Panc1 (cell line): ENCODE measurements at regions not wholly inside any gene's neighbourhood (a gene's known extent, or its start where the extent isn't known, plus 50 kb on each side); places are given as distances from the start of the nearest gene placed in this dataset.

Experiments used
- ATAC-seq: fragments of 200-7000 bp; cut with Tn5 transposase; 2 replicates; pipeline ENCODE4 v1.9.1; 2020; ENCODE audit warnings: mild to moderate bottlenecking, moderate library complexity
- BruUV-seq: library from RNA; stranded (reverse); fragments of 400-500 nt; replicated peaks from 2 replicates; lab custom pipeline; 2021; lab: Mats Ljungman, UMichigan
- CTCF ChIA-PET: fragments of 300-600 bp; sonication (Branson Sonifier 250); formaldehyde crosslinking; loops from one replicate; lab custom pipeline; 2022; ENCODE audit warnings: antibody characterized with exemption; lab: Charles Lee
- POLR2A ChIA-PET: fragments of 300-600 bp; sonication (Branson Sonifier 250); formaldehyde crosslinking; loops from one replicate; lab custom pipeline; 2022; ENCODE audit warnings: antibody characterized with exemption; lab: Charles Lee
- DNase-seq: peaks from one replicate; pipeline ENCODE4 v3.0.0-alpha.2; 2010; ENCODE audit warnings: low read depth, low spot score
- H3K27ac ChIP-seq: 2 replicates; pipeline ENCODE4 v1.5.1; 2011; ENCODE audit warnings: mild to moderate bottlenecking, low read length, inconsistent platforms
- H3K27me3 ChIP-seq: fragments of 200-500 bp; sonication (Bioruptor generic); 2 replicates; pipeline ENCODE4 v1.6.0; 2014; ENCODE audit warnings: low read length, inconsistent platforms; ENCODE audit not compliant: control insufficient read depth, insufficient read depth
- H3K36me3 ChIP-seq: fragments of 200-500 bp; sonication (Bioruptor generic); 2 replicates; pipeline ENCODE4 v1.5.1; 2014; ENCODE audit warnings: inconsistent platforms, mild to moderate bottlenecking, low read length, moderate library complexity; ENCODE audit not compliant: control insufficient read depth, insufficient read depth
- H3K4me1 ChIP-seq: 2 replicates; pipeline ENCODE4 v1.5.1; 2011; ENCODE audit warnings: inconsistent platforms, mild to moderate bottlenecking, low read length, moderate library complexity; ENCODE audit not compliant: control insufficient read depth, insufficient read depth
- H3K4me3 ChIP-seq, 2 experiments: 2 replicates each; pipeline ENCODE4 v1.5.1; 2011 to 2012; ENCODE audit warnings: low read depth in 2 of 2, low read length in 2 of 2, mild to moderate bottlenecking in 2 of 2, inconsistent platforms in 1 of 2, moderate library complexity in 1 of 2
- H3K9me3 ChIP-seq: fragments of 200-500 bp; sonication (Bioruptor generic); 2 replicates; pipeline ENCODE4 v1.5.1; 2014; ENCODE audit warnings: low read depth, mild to moderate bottlenecking, inconsistent platforms, low read length, moderate library complexity; ENCODE audit not compliant: control insufficient read depth, insufficient read depth
- POLR2AphosphoS5 ChIP-seq: IDR thresholded peaks from 2 replicates; pipeline ENCODE4 v1.6.1; 2012; ENCODE audit warnings: mild to moderate bottlenecking, low read depth, low read length, moderate library complexity
- SIN3A ChIP-seq: IDR thresholded peaks from 2 replicates; pipeline ENCODE4 v1.6.1; 2012; ENCODE audit warnings: low read depth, mild to moderate bottlenecking, low read length, moderate library complexity, borderline replicate concordance; ENCODE audit not compliant: insufficient read depth
- TCF7L2 ChIP-seq: IDR thresholded peaks from 2 replicates; pipeline ENCODE4 v1.6.1; 2011; ENCODE audit warnings: mild to moderate bottlenecking, low read depth, low read length, inconsistent platforms
- in situ Hi-C: cut with HindIII; loops from 2 replicates; pipeline ENCODE4 v1.10.0; 2016; ENCODE audit warnings: low sequenced_read_pairs, low pct_unique_long_range_greater_than_20kb
- intact Hi-C: fragments of 100-400 bp; cut with micrococcal nuclease; formaldehyde crosslinking; loops from one replicate; pipeline ENCODE4 v1.10.0; 2022; ENCODE audit not compliant: unreplicated experiment
- TF ChIP-seq, protein P1 (sequence below), 2 experiments: IDR thresholded peaks; 2 replicates each; pipeline ENCODE4 v1.6.1; 2011 to 2012; ENCODE audit warnings: low read depth in 2 of 2, control low read depth in 1 of 2, low read length in 1 of 2, mild to moderate bottlenecking in 1 of 2, moderate library complexity in 1 of 2; ENCODE audit not compliant: insufficient read depth in 1 of 2
- TF ChIP-seq, protein P2 (sequence below): fragments of 450-650 bp; IDR thresholded peaks from 2 replicates; pipeline ENCODE4 v1.5.1; 2017; ENCODE audit warnings: mild to moderate bottlenecking

DNA sequence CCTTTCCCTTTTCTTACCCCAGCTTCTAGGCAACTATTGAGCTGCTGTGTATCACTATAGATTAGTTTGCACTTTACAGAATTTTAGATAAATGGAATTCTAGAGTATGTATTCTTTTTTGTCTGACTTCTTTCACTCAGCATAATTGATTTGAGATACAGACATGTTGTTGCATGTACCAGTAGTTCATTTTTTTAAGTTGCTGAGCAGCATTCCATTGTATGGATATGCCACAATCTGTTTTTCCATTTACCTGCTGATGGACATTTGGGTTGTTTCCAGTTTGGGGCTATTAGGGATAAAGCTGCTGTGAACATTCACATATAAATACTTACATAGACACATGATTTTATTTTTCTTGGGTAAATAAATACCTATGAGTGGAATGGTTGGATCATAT lies 135.7 kb downstream of the IGF1 start:
- H3K27ac ChIP-seq = no peak overlapping the region
- H3K36me3 ChIP-seq = no peaks in the 10 kb centered on the region
- H3K9me3 ChIP-seq = no peaks in the 10 kb centered on the region
- DNase-seq (no peak), ATAC-seq (no peak)
- no peaks in the 10 kb centered on the region for H3K4me1 ChIP-seq
- intact Hi-C loops = no loop called here
- H3K27me3 ChIP-seq = no peaks in the 10 kb centered on the region
- in situ Hi-C loops = no loop called here
- no peak overlapping the region for H3K4me3 ChIP-seq
- ChIA-PET POLR2A (no interaction called here), CTCF (no interaction called here)
- BruUV-seq = no TSS peak
- TF ChIP-seq, protein P1, sequence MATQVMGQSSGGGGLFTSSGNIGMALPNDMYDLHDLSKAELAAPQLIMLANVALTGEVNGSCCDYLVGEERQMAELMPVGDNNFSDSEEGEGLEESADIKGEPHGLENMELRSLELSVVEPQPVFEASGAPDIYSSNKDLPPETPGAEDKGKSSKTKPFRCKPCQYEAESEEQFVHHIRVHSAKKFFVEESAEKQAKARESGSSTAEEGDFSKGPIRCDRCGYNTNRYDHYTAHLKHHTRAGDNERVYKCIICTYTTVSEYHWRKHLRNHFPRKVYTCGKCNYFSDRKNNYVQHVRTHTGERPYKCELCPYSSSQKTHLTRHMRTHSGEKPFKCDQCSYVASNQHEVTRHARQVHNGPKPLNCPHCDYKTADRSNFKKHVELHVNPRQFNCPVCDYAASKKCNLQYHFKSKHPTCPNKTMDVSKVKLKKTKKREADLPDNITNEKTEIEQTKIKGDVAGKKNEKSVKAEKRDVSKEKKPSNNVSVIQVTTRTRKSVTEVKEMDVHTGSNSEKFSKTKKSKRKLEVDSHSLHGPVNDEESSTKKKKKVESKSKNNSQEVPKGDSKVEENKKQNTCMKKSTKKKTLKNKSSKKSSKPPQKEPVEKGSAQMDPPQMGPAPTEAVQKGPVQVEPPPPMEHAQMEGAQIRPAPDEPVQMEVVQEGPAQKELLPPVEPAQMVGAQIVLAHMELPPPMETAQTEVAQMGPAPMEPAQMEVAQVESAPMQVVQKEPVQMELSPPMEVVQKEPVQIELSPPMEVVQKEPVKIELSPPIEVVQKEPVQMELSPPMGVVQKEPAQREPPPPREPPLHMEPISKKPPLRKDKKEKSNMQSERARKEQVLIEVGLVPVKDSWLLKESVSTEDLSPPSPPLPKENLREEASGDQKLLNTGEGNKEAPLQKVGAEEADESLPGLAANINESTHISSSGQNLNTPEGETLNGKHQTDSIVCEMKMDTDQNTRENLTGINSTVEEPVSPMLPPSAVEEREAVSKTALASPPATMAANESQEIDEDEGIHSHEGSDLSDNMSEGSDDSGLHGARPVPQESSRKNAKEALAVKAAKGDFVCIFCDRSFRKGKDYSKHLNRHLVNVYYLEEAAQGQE (IDR thresholded peaks at IDR 0.05; ENCODE audit: insufficient read depth in 1 of 2, low read depth in 2 of 2, low read length in 1 of 2) = no peak
- TF ChIP-seq SIN3A = no peak
- TF ChIP-seq POLR2AphosphoS5 = no peak
- TF ChIP-seq, protein P2, sequence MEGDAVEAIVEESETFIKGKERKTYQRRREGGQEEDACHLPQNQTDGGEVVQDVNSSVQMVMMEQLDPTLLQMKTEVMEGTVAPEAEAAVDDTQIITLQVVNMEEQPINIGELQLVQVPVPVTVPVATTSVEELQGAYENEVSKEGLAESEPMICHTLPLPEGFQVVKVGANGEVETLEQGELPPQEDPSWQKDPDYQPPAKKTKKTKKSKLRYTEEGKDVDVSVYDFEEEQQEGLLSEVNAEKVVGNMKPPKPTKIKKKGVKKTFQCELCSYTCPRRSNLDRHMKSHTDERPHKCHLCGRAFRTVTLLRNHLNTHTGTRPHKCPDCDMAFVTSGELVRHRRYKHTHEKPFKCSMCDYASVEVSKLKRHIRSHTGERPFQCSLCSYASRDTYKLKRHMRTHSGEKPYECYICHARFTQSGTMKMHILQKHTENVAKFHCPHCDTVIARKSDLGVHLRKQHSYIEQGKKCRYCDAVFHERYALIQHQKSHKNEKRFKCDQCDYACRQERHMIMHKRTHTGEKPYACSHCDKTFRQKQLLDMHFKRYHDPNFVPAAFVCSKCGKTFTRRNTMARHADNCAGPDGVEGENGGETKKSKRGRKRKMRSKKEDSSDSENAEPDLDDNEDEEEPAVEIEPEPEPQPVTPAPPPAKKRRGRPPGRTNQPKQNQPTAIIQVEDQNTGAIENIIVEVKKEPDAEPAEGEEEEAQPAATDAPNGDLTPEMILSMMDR = no peak
- no peak for TF ChIP-seq TCF7L2

DNA sequence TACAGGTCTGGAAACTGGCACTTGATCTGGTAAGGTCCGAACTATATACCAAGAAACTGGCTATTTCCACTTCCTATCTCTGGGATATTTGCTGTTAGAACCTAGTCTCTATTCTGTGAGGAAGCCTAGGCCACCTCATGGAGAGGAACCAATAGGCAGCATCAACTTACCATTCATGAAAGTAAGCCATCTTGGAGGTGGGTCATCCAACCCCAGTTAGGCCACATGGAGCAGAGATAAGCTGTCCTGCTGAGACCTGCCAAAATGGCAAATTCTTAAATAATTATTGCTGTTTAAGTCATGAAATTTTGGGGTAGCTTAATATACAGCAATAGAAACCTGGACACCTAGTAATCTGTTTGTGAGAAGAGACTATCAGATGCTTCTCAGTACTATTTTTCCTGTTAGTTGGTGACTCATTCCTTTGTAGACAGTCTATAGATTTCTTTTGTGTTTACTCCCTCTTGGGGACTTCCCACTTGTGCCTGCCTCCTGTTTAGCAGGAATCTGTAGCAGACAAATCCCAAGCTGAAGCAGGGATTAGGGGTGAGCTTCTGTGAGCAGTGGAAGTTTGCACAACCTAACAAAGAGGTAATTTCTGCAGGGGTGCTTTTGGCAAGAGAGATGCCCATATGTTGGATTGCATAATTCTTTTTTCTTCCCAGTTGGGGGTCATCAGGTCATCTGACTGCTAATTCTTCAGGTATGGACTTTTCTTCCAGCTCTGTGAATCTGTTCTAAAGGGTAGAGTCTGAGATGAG lies 136.8 kb downstream of the IGF1 start:
- CTCF ChIA-PET = no interaction called here
- Histone ChIP-seq H3K4me3 (no peak overlapping the region), H3K9me3 (no peaks in the 10 kb centered on the region), H3K27ac (no peak overlapping the region), H3K4me1 (no peaks in the 10 kb centered on the region), H3K36me3 (no peaks in the 10 kb centered on the region), H3K27me3 (no peaks in the 10 kb centered on the region)
- POLR2A ChIA-PET = no interaction called here
- ATAC-seq (no peak), DNase-seq (no peak)
- in situ Hi-C loops = no loop called here
- TF ChIP-seq, protein P2 = no peak
- TF ChIP-seq POLR2AphosphoS5 = no peak
- no peak for TF ChIP-seq SIN3A
- TF ChIP-seq, protein P1 (IDR thresholded peaks at IDR 0.05; ENCODE audit: insufficient read depth in 1 of 2, low read depth in 2 of 2, low read length in 1 of 2) = no peak
- TF ChIP-seq TCF7L2 = no peak
- intact Hi-C loops = no loop called here
- BruUV-seq = no TSS peak
